ENCODE measurements at regions not wholly inside any gene's neighbourhood (a gene's known extent, or its start where the extent isn't known, plus 50 kb on each side); places are given as distances from the start of the nearest gene placed in this dataset.
"Not testable (repeated sequence)": the region's sequence is repeated elsewhere in the genome, so short reads cannot be mapped to it uniquely, and the experiment has no call there.

GRCh38 chrX:3881255-3881895 is 167.9 kb upstream of the PRKX start:
- TF ChIP-seq, protein P1, sequence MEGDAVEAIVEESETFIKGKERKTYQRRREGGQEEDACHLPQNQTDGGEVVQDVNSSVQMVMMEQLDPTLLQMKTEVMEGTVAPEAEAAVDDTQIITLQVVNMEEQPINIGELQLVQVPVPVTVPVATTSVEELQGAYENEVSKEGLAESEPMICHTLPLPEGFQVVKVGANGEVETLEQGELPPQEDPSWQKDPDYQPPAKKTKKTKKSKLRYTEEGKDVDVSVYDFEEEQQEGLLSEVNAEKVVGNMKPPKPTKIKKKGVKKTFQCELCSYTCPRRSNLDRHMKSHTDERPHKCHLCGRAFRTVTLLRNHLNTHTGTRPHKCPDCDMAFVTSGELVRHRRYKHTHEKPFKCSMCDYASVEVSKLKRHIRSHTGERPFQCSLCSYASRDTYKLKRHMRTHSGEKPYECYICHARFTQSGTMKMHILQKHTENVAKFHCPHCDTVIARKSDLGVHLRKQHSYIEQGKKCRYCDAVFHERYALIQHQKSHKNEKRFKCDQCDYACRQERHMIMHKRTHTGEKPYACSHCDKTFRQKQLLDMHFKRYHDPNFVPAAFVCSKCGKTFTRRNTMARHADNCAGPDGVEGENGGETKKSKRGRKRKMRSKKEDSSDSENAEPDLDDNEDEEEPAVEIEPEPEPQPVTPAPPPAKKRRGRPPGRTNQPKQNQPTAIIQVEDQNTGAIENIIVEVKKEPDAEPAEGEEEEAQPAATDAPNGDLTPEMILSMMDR (IDR thresholded peaks at IDR 0.05) = not testable (repeated sequence)
- TF ChIP-seq POLR2A (IDR thresholded peaks at IDR 0.05) = not testable (repeated sequence)
